HG03135 (cell line): ENCODE measurements at regions not wholly inside any gene's neighbourhood (a gene's known extent, or its start where the extent isn't known, plus 50 kb on each side); places are given as distances from the start of the nearest gene placed in this dataset.

Experiments
- ATAC-seq: cut with Tn5 transposase; IDR thresholded peaks from one replicate; pipeline ENCODE4 v1.9.1; 2021; ENCODE audit warnings: mild to moderate bottlenecking, moderate library complexity; ENCODE audit not compliant: unreplicated experiment

DNA sequence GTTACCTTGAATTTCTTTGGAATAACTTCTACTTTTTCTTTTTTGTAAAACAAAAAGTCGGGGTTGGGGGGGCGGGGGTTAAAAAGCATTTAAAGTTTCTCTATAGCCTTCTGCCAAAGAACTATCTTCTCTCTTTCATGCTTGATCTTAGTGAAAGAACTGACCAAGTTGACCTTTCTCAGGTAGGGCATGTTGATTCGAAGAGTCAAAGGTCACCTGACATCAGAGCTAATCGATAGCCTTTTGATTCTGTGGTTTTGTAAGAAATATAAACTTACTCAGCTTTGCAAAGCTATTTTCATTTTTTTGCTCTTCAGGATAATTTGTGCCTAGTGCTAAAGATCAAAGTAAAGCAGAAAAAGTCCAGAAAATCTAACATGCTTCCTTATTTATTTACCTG lies 181.5 kb downstream of the IRS2 start:
- no peak for ATAC-seq

DNA sequence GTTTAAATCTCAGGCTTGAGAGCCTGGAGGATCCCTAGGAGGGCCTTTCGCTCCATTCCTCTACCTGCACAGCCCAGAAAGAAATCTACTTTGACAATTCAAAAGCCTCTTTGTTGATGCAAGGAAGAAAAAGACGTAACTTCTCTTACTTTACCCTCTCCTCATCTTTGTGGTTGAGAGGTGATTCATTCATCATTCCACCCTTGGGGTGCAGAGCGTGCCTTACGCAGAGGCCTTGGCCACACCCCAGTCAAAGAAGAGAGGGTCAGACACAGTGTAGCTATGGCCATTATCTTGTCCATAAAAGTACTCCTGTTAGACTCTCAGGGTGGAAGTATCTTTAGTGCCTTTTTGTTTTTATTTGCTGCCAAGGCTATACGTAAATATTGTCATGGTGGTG lies 184.0 kb downstream of the IRS2 start:
- no peak for ATAC-seq

DNA sequence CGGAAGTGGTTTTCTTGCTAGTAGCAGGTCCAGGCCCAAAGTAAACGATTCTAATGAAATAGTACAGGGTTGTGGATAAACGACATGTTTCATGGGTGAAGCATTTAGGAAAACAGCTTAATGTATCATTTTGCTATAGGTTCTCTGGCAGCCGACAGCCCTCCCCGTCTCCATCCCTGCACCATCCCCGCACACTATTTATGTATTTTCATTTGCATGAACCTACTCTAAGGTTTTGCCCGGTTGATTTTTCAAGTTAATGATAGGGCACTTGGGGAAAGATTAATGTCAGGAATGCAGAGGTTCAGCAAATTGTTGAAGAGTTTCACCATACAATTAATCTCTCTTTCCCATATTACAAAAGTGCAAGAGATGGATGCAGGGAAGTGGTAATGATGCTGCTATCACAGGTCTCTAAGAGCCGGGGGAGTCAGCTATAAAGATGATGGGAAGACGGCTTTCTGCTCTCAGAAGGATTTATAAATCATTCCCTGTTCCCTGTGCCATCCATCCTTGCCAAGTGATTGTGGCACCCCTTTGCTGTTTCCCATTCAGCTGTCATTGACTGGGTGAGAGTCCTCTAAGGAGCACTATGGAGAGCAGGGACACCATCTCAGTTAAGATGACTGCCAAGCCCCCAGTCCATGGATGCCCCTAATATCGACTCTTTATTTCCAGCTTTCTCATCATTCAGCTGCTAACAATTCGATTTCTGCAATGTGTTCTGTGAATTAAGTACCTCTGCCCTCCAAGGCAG lies 186.3 kb downstream of the IRS2 start:
- no peak for ATAC-seq

DNA sequence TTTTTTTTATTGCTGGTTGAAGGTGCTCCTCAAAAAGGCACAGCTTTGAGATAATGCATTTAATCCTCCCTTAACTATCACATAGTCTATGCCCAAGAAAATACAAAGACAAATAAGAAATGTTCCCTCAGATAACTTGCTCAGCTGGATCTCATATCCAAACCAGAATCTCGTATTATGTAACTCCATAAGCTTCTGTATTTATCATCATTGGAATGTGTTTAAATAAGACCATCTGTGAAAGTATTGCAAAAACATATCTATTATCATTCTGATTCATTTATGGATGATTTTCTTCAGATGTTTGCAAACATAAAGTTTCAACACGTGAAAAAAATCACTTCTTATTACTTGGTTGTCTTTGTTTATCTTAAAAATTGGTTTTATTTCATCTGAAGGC lies 190.9 kb downstream of the IRS2 start:
- ATAC-seq: no peak

DNA sequence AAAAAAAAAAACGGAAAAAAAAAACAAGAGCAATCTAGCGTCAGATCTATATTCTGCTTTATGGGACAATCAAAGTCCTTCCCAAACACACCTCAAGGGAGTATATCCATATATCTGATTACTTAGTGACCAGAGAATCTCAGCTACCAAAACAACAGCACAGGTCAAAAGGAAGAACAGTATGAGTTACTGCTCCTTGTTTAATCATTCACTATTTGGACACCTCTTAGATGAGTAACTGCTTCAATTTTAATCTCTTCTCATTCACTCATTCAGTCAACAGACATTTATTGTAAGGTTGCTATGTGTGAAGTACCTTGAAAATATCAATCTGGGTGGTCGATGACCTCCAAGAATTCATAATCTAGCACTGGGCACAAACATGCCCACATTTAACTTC lies 193.2 kb downstream of the IRS2 start:
- ATAC-seq: no peak

DNA sequence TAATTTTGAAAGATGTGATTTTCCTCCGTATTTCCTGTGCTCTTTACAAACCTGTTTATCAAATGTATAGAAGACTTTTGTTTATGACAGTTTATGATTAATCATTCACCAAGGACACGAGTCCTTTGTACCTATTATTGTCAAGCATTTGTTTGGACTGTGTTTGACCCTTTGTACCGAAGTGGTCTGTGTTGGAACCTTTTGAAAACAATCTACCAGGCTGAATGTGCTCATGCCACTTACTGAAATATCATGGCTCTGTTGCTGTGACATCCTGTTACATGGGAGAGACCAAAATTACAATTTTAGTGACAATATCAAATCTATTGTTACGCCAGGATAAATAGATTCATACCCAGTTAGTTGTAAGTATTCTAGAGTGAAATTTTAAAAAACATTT lies 193.6 kb downstream of the IRS2 start:
- ATAC-seq: no peak

DNA sequence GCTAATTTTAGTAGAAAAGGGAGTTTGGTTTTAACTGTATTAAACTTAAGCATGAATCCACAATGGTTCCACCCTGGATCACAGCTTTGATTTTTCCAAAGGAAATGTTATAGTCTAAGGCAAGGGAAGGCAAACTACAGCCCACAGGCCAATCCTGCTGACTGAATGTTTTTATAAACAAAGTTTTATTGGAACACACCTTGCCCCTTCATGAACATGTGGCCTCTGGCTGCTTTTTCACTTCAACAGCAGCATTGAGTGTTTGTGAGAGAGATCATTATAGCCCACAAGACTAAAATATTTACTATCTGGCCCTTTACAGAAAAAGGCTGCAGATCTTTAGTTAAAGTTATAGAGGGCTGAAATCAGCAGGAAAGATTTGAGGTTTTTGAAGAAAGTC lies 198.7 kb downstream of the IRS2 start:
- ATAC-seq: no peak

DNA sequence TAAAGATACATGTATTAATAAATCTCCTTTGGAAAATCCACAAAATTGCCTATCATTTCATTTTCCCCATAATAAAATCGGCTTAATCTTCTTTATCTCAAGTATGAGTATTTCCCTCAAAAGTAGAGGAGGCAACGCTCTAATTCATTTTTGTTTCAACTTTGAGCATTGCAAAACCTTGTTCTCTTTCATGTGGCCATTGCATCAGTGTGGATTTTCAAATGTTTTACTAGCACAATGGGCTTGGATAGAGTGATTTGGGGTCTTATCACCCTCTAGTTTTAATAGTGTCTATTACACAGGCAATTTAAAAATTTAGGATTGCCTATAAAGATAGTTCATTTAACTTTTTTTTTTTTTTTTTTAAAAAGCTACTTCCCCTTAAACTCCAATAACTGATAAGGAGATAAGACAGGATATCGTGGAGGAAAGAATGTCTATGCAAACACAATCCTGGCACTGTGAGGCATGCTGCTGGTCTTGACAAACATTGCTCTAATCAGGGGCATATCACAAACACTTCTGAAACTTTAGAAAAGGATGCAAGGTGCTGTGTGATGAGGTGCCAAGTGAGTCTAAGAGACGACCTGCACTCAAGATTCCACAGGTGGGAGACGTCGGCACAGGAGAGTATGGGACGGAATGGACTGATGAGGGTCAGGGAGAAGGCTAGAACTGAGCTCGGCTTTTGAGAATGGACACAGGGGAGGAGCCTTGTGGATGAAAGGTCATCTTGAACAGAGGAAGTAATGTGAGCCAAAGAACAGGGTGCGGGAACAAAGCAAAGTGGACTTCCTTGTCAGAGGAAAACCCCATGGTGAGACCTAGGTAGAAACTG lies 199.7 kb downstream of the IRS2 start:
- no peak for ATAC-seq

DNA sequence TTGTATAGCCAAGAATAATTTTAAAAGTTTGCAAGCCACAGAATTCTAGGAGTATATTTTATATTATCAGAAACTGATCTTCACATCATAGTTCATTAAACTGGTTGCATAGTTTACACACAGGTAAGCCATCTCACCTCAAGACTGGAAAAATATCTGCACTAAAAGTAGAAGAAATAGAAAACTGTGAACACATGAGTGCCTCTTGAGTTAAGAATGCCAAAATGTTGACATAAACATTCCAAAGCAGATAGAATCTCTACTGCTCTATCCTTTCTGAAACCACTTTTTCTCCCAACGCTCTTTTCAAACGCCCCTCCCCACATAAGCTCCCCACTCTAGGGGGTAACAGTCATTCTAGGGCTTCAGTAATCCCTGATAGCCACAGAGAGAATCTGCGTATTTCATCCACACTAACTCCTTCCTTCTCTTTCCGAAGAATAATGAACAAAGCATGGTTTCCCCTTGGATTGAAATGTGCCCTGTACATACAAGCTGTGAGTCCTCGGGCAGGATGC lies 201.5 kb downstream of the IRS2 start:
- ATAC-seq: no peak

DNA sequence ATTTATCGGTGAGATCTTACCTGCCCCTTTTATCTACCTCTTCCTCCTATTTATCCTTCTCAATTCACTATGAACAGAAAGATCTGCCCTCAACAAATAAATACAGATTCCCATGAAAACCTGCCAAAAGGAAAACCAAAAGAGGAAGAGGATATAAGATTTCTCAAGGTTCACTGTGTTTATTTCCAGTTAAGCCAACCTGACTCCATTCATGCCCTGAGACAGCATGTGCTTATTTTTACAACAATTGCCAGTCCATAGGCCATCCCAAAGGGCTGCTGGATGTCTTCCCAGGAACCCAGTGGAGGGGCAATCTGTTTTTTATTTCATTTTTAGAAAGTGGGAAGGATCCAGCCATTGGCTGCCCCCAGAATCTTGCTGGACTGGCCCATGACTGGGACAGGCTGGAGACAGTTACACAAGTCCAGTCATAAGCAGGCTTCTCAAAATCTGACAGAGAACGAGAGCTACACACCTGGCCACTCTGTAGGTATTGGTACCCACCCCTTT lies 209.1 kb downstream of the IRS2 start:
- ATAC-seq: no peak

DNA sequence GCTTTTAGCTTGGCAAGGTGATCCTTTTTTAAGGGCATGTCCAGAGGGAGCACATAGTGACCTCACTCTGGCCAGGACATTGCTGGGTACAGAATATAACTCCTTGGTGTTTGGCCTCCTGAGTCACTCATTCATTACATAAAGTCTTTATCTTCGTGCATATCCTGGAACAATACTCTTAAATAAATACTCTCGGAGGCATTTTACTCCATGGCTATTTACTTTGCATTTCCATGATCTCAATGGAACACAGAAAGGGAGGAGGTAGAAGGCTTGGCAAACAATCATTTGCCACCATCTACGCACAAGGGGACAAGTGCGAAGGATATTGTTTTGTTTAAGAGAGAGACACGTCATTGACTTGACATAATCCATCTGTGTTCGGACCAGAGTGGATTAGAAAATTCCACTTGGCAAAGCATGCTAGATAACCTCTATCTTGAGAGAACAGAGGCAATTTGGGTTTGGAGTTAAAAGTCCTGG lies 210.0 kb downstream of the IRS2 start:
- ATAC-seq: no peak

DNA sequence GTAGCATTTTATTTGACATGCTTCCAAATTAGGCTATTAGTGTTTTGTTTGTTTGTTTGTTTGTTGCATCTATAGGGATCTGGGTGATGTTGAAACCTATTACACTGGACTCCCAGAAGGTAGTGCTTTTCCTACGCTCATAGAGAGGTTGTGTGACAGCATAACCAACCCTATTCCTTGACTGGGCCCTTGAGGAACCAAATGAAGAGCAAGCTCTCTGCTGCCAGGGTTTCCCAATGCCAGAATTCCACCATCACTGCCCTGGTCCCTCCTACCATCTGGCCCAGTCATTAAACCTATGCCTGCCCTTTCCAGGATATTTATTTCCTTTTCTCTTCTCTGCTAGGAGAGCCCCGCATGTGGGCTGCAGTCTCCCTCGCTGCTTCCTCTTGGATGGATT lies 210.6 kb downstream of the IRS2 start:
- no peak for ATAC-seq

DNA sequence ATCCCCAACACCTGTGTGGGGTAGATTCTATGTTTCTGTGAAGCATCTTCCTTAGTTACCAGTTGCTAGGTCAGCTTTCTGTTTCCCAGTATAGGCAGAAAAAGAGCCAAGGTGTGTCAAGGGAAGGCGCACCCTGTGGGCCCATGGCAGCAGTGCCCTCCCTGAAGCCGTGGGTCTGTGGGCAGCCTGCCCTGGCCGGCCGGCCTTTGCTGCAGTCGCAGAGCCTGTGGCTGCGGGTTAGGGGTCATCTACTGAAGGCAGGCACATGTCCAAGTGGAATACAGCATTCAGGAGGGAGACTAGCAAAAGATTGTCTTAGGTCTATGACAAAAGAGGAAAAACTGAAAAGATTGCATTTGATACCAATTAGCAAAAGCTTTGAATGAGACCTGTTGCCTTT lies 214.0 kb downstream of the IRS2 start:
- ATAC-seq: no peak

DNA sequence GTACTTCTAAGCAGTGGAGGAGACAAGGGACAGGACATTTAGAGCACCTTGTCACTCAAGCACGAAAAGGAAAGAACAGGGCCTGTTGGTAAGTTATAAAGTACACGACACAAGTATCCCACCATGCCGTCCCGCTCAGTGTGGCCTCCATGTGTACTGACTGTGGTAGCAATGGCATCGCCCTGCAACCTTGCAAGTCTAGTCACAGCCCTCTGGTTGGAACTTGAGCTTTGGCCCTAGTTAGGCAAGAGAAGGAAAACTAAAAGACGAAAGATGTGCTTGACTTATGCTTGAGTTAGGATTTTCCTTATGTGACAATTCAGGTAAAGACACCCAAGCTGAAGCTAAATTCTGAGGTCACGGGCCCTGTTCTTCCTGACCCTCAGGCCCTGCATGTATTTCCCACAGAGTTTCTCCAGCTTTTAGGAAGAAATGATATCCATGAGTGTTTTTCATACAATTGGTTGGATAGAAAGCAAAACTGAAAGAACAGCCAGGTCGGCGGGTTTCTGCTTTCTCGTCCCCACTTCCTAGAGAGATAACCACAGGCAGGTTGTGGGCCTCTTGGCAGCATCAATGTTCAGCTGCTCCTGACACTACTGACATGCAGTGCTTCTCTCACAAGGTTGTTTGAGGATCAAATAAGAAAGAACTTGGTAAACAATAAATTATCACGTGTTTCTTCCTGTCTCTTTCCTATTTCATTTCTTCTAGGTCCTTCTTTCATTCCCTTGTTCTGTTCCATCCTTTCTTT lies 216.2 kb downstream of the IRS2 start:
- peak; percentile 97 for ATAC-seq

DNA sequence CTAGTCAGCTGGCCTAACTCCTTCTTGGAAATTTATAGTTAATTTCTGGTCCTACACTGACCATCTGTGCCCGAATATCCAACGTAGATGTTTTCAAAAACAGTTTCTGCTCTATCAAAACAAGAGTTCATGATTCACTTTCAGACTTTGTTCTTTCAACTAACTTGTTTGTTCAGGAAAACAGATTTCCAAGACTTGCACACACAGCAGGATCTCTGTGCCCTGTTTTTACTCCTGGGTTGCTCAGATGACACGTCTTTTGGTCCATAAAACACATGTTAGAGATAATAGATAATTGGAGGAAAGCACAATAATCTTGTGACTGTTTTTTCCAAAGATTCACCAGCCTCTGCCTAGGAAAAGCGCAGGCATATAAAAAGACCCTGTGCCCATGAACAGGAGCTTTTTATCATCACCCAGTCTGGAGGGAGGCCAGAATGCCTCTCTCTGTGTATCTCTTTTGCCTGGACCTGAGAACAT lies 218.0 kb downstream of the IRS2 start:
- no peak for ATAC-seq

DNA sequence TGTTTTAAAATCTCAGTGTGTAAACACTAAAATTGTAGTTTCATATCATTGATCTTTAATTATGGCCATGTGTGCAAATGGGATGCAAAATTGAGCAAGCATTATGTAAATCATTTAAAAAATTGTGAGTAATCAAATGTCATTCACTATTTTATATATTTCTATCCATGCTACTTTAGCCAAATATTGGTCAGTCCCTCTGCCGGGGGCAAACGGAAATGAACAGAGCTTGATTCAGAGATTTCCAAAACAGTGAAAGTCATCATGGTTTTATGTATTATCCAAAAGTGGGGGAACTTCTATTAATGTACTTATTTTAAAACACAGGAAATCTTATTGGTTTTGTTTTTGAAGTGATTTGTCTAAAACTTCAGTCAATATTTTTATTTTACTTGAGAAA lies 219.1 kb downstream of the IRS2 start:
- no peak for ATAC-seq

DNA sequence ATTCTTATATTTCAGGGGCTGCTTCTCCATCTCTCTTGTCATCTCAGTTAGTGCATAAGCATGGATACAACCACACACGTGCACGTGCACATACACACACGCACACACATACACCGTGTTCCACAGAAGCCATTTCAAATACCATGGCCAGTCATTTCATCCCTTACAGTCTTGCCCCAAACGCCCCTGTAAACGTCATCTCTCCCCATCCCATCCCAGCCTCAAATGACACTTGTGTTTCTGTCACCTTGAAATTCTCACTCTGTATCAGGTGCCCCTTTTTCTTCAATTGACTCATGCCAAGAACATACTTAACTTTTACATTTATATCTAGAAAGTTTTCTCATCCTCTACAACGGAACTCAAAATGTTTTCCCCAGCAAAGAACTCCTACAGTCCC lies 220.5 kb downstream of the IRS2 start:
- ATAC-seq: no peak

DNA sequence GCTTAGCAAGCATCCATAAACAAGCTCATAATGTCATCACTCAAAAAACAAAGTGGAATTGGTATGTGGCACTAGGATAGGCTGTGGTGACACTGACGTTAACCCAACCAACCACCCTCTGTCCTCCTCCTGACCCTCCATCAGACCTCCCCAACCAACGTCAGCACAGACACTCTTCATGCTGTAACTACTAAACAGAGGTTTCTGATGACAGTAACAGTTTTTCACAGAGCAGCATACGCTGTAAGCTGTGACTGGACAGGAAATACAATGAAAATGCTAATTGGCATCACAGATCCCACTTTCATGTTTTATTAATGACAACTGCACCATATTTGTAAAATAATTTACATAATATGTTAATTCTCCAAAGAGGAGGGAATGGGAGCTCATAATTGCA lies 238.0 kb downstream of the IRS2 start:
- no peak for ATAC-seq

DNA sequence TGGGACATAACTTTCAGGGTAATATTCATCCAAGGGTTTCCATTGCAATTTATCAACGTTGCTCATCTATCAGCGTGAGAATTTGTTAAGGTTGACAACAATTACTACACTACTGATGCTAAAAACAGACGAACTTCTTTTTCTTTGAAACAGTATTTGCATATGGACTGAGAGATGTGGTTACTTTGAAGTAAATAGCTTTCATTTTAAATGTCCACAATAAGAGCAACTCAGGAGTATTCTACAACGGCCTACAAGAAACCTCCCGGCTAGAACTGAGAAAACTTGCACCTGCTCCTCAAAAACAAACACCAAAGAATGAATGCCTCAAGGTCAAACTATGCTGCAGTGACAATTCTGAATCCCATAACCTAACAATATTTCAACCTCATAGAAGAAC lies 238.4 kb downstream of the IRS2 start:
- peak; percentile 62 for ATAC-seq

DNA sequence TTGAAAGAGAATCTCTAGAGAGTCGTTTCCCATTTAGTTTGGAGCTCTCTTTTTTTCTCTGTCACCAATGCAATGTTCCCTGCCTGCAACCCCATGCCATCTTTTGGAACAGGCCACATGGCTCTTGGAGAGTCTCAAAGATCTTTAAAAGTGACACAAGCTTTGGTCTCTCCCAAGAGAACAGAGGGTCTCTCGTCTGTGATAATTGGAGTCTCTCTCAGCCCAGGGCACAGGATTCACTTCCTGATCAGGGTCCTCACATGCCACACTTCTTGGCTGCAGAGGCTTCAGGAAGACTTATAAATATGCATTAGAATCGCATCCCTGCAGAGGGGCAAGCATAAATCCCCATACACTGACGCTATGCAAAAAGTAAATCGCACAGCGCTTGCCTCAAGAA lies 240.5 kb downstream of the IRS2 start:
- ATAC-seq: no peak

DNA sequence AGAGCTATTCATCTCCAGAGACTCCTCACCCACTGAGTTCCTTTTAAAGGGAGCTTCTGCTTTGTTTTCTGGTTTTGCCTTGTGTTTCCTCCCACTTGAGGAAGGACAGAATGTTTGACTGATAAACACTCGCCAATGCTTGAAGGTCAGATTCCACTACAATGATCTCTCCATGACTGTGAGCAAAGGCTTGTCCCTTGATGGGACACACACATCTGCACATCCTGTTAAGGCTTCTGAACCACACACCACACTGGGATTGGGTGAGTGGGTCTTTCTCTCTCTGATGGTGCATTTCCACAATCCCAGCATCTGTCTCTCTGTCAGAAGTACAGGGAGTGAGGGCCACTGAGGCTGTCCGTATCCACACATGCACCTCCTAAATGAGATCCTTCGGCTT lies 245.3 kb downstream of the IRS2 start:
- ATAC-seq: no peak
